ENCODE measurements at regions not wholly inside any gene's neighbourhood (a gene's known extent, or its start where the extent isn't known, plus 50 kb on each side); places are given as distances from the start of the nearest gene placed in this dataset.
"Not testable (repeated sequence)": the region's sequence is repeated elsewhere in the genome, so short reads cannot be mapped to it uniquely, and the experiment has no call there.

GRCh38 chr5:125450771-125451170 lies 704.3 kb upstream of the ZNF608 start:
- no peaks in the 10 kb centered on the region for H3K27me3 ChIP-seq
- no peak overlapping the region for H3K27ac ChIP-seq
- 75 to 76% methylated on average over 2 of the region's 2 CpGs for WGBS, 2 donors (ENCODE audit: low coverage in 1 of 2)
- TF ChIP-seq EP300 (IDR thresholded peaks at IDR 0.05; ENCODE audit: low read depth) (no peak), CTCF (IDR thresholded peaks at IDR 0.05) (no peak)
- no peaks in the 10 kb centered on the region for H3K36me3 ChIP-seq
- intact Hi-C loops (cut with DNase I; ENCODE audit: low total_unique reads) (no loop called here), in situ Hi-C loops (cut with MboI; ENCODE audit: low pct_ligation_motif_present in 1 of 4, low pct_unique_long_range_greater_than_20kb in 1 of 4, low sequenced_read_pairs in 3 of 4) (no loop called here)
- H3K4me1 ChIP-seq: no peaks in the 10 kb centered on the region
- no peak for DNase-seq
- H3K9me3 ChIP-seq: no peaks in the 10 kb centered on the region
- H3K4me3 ChIP-seq: no peak overlapping the region

- no peak for TF ChIP-seq POLR2A (IDR thresholded peaks at IDR 0.05)
- no peak for TF ChIP-seq CTCF (IDR thresholded peaks at IDR 0.05)
- no peak for TF ChIP-seq POLR2AphosphoS5 (IDR thresholded peaks at IDR 0.05)
- no peak for TF ChIP-seq EP300 (IDR thresholded peaks at IDR 0.05; ENCODE audit: low read depth)
- DNase-seq: no peak
These were observed 705.2 kb upstream of the ZNF608 start for GRCh38 chr5:125451622-125452021.

GRCh38 chr5:125452991-125453390 lies 706.6 kb upstream of the ZNF608 start:
- H3K4me3 ChIP-seq: no peak overlapping the region
- H3K36me3 ChIP-seq: no peaks in the 10 kb centered on the region
- H3K27me3 ChIP-seq: no peaks in the 10 kb centered on the region
- DNase-seq: no peak
- H3K4me1 ChIP-seq: no peaks in the 10 kb centered on the region
- no peaks in the 10 kb centered on the region for H3K9me3 ChIP-seq
- WGBS, 2 donors (ENCODE audit: low coverage in 1 of 2): 70 to 81% methylated on average over 3 of the region's 3 CpGs
- intact Hi-C loops (cut with DNase I; ENCODE audit: low total_unique reads): no loop called here
- TF ChIP-seq POLR2A (IDR thresholded peaks at IDR 0.05) (no peak), EP300 (IDR thresholded peaks at IDR 0.05; ENCODE audit: low read depth) (no peak), POLR2AphosphoS5 (IDR thresholded peaks at IDR 0.05) (no peak), CTCF (IDR thresholded peaks at IDR 0.05) (no peak)
- in situ Hi-C loops (cut with MboI; ENCODE audit: low pct_ligation_motif_present in 1 of 4, low pct_unique_long_range_greater_than_20kb in 1 of 4, low sequenced_read_pairs in 3 of 4): no loop called here
- H3K27ac ChIP-seq: no peak overlapping the region

More at GRCh38 chr5:125451622-125452021, 705.2 kb upstream of the ZNF608 start:
- H3K9me3 ChIP-seq: no peaks in the 10 kb centered on the region
- in situ Hi-C loops (cut with MboI; ENCODE audit: low pct_ligation_motif_present in 1 of 4, low pct_unique_long_range_greater_than_20kb in 1 of 4, low sequenced_read_pairs in 3 of 4): no loop called here
- H3K4me3 ChIP-seq: no peak overlapping the region
- H3K27me3 ChIP-seq: no peaks in the 10 kb centered on the region
- no peaks in the 10 kb centered on the region for H3K4me1 ChIP-seq
- intact Hi-C loops (cut with DNase I; ENCODE audit: low total_unique reads): no loop called here
- no peak overlapping the region for H3K27ac ChIP-seq
- H3K36me3 ChIP-seq: no peaks in the 10 kb centered on the region

GRCh38 chr5:125455041-125455440 lies 708.6 kb upstream of the ZNF608 start:
- DNase-seq: no peak
- TF ChIP-seq EP300 (IDR thresholded peaks at IDR 0.05; ENCODE audit: low read depth) (no peak), POLR2AphosphoS5 (IDR thresholded peaks at IDR 0.05) (no peak), CTCF (IDR thresholded peaks at IDR 0.05) (no peak), POLR2A (IDR thresholded peaks at IDR 0.05) (no peak)
- no peaks in the 10 kb centered on the region for H3K36me3 ChIP-seq
- WGBS, 2 donors (ENCODE audit: low coverage in 1 of 2): 70 to 83% methylated on average over 1 of the region's 1 CpG
- no peak overlapping the region for H3K27ac ChIP-seq
- in situ Hi-C loops (cut with MboI; ENCODE audit: low pct_ligation_motif_present in 1 of 4, low pct_unique_long_range_greater_than_20kb in 1 of 4, low sequenced_read_pairs in 3 of 4) (no loop called here), intact Hi-C loops (cut with DNase I; ENCODE audit: low total_unique reads) (no loop called here)
- no peak overlapping the region for H3K4me3 ChIP-seq
- no peaks in the 10 kb centered on the region for H3K27me3 ChIP-seq
- no peaks in the 10 kb centered on the region for H3K9me3 ChIP-seq
- no peaks in the 10 kb centered on the region for H3K4me1 ChIP-seq

- not testable (repeated sequence) for H3K36me3 ChIP-seq, H3K27ac ChIP-seq
These were observed 709.6 kb upstream of the ZNF608 start for GRCh38 chr5:125456005-125456404.

More at GRCh38 chr5:125456005-125456404, 709.6 kb upstream of the ZNF608 start:
- H3K27me3 ChIP-seq; H3K4me3 ChIP-seq; DNase-seq; in situ Hi-C loops (cut with MboI; ENCODE audit: low pct_ligation_motif_present in 1 of 4, low pct_unique_long_range_greater_than_20kb in 1 of 4, low sequenced_read_pairs in 3 of 4); H3K4me1 ChIP-seq; H3K9me3 ChIP-seq: not testable (repeated sequence)
- intact Hi-C loops (cut with DNase I; ENCODE audit: low total_unique reads): loop anchor here (1.0 kb wide), 1 partner anchor 23 kb away; no protein-coding TSS in a partner anchor
- 84 to 93% methylated on average over 4 of the region's 4 CpGs for WGBS, 2 donors (ENCODE audit: low coverage in 1 of 2)
